ENCODE measurements at regions not wholly inside any gene's neighbourhood (a gene's known extent, or its start where the extent isn't known, plus 50 kb on each side); places are given as distances from the start of the nearest gene placed in this dataset.
A peak's percentile ranks its signal among the peaks of the same experiment; 100 is the strongest.

- DNase-seq, result no peak
These were observed 763.1 kb downstream of the USP25 start for GRCh38 chr21:16492892-16493291.

DNA sequence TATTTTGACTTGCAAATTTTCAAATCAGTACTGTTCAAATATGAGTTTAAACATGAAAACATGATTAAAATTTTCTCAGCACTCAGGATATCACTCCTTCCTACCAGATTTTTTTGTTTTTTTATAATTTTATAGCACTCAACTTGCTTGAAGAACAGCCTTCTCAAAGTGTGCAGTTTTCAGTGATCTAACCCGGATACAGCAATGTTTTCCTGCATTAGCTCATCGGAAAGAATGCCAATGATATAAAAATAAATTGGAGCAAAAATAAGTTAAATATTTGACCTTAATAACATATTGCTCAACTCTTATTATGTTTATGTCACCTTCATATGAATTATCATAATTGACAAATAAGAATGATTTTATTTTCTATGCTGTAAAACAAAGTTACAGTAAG, 766.8 kb downstream of the USP25 start:
- no peak for DNase-seq

DNA sequence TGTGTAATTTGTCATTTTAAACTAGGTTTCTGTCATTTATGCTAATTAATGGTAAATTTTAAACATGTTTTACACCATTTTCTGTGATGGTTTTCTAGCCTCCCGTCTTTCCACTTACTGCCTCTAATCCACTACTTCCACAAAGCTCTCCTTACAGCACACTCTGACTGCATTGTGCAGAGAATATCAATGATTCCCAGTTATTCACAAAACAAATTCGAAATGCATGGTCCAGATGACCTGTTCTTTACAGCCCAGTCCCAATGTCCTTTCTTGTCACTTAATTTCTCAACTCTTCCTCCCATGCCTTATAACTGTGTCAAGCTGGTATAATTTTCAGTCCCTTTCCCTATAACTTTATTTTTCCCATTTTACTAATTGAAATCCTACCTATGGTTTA, 770.5 kb downstream of the USP25 start:
- no peak for DNase-seq

- DNase-seq, result no peak
These were observed 772.5 kb downstream of the USP25 start for GRCh38 chr21:16502273-16502672.

GRCh38 chr21:16502897-16503296, 773.1 kb downstream of the USP25 start:
- DNase-seq, result no peak

DNA sequence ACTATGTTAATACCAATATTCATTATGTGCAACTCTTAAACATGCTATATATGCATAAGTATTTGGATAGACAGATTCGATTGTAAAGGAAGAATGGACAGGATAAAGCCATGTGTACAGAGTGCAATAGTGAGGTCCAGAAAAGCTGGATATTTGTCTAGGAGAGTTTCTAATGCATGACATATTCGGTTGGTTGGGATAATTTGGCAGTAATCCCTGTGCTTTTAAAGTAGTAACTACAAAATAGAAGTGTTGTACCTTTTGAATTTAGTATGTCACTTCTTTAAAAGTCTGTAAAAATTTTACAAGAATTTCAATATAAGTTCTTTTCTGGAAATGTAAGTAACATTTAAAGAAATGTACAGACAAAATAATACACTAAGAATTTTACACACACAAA, 774.5 kb downstream of the USP25 start:
- DNase-seq, result no peak

- DNase-seq, result no peak
These were observed 775.0 kb downstream of the USP25 start for GRCh38 chr21:16504766-16505165.

DNA sequence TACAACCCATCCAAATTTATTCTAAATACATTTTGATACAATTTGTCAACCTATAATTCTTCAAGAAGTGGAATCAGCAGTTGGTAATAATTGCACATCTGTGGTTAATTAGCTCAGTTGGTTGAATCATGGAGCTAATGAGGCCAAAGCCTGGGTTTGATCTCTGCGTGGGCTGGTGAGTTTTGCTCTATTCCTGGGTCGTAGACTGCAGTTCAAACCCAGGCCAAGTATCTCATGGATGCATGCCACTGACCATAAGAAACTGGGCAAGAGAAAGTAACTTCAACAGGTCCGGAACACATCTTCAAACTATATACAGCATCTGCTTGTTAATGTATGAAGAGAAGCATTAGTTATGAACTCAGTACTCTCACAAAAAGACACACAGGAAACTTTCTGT, 779.7 kb downstream of the USP25 start:
- DNase-seq, result no peak

DNA sequence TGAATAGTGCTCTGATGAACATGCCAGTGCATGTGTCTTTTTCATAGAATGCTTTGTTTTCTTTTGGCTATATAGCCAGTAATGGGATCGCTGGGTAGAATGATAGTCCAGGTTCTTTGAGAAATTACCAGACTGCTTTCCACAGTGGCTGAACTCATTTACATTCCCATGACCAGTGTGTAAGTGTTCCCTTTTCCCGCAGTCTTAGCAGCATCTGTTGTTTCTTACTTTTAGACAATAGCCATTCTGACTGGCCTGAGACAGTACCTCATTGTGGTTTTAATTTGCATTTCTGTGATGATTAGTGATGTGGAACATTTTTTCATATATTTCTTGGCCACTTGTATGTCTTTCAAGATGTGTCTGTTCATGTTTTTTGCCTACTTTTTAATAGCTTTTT, 784.5 kb downstream of the USP25 start:
- no peak for DNase-seq

DNA sequence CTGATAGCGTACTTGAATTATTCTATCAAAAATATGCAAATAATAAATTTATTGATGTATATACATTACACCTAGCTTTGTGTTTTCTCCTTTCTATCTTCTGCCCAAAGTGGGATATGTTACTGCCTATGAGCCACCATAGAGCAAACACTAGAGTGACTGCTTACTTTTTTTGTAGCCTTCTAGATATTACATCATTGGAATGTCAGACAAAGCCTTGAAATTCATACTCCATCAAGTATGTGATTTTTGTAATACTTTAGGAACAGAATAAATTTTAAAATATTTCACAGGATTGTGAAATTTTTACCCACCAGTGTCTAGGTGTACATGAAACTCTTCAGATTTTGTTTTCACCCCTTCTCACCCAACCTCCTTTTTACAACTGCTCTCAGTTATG, 787.6 kb downstream of the USP25 start:
- DNase-seq, result no peak

GRCh38 chr21:16519036-16519435, 789.3 kb downstream of the USP25 start:
- DNase-seq, result no peak

DNA sequence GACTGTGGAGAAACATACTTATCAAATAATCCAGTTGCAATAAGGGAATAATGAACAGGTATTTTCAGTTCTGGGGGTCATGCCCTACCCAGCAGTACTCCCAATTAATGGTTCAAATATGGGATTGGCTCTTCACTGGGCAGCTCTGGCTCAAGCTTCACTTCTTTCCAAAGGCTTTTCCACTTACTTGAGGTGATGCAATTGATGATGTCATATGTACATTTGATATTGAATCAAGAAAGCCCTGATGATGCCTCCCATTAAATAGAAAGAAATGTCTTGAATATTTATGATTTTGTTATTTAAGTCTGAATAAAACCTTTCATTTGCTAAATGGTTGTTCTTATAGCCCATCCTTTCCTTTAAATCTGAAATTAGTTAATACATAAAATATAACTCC, 789.9 kb downstream of the USP25 start:
- DNase-seq, result no peak

GRCh38 chr21:16522548-16522947, 792.8 kb downstream of the USP25 start:
- DNase-seq, result no peak

DNA sequence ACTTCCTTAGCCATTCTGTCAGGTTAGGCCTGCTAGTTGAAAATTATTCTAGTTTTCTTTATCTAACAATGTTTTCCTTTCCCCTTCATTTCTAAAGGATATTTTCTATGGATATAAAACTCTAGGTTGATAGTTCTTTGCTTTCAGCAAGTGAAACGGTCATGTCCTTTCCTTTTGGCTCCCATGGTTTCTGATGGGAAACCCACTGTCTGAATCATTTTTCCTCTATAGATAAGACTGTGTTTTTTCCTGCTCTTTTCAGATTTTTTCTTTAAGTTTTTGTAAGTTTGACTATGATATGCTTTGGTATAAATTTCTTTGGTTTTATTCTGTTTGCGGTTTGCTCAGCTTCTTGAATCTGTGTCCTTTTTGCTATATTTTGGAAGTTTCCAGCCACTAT, 800.9 kb downstream of the USP25 start:
- DNase-seq, result no peak

GRCh38 chr21:16532840-16533239, 803.1 kb downstream of the USP25 start:
- DNase-seq, result no peak

- peak; percentile 55 for DNase-seq
These were observed 804.1 kb downstream of the USP25 start for GRCh38 chr21:16533692-16534407.

GRCh38 chr21:16534408-16535101, 804.8 kb downstream of the USP25 start:
- DNase-seq, result peak; percentile 92

- peak; percentile 88 for DNase-seq
These were observed 805.3 kb downstream of the USP25 start for GRCh38 chr21:16535102-16535422.

- no peak for DNase-seq
These were observed 805.8 kb downstream of the USP25 start for GRCh38 chr21:16535626-16536025.

DNA sequence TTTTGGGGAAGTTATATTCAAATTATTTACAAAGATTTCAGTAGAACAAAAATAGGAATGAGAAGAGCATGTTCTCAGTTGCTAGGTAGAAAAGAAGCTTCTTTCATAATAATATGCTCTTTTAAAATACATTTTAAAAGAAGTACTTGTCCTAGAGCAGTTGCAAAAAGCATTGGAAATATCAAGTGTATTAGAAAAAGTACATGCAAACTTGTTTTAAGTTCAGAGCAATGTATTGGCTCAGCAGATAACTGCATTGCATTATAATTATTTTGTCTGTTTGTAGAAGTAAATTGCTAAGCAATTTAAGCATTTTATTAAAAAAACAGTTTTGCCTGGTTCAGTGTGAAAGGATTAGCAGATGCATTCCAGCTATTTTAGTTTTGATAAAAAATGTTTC, 806.4 kb downstream of the USP25 start:
- no peak for DNase-seq

DNA sequence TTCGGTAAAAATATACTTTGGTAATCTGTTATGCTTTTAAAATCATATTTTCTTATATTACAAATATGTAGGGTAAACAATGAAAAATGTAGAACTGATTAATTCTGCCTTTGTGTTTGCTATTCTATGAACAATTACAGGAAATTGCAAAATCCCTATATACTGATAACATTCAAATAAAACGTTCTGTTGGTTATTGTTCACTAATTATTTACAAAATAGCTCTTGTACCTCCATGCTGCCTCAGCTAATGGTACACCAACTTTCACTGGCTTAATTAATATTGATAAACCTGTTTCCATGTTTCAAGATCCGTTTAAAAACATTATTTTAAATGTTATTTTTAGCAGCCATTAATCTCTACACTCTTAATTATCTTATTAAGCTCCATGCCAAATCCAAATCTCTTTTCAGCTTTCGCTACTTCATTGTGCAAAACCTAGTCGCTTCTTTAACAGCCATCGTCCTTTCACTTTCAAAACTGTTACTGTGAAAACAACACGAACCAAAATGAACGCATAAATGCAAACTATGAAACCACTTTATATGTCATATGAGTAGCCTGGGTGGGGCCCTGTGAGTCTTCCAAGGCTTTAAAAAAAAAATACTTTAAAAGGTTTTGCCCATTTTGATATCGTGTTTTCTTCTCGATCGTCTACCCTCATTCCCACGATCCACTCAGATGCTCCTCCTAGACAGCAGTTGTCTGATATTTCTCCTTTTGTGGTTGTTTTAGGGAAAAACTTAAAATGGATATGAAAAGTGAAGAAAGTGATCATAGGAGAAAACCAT, 807.1 kb downstream of the USP25 start:
- peak; percentile 65 for DNase-seq

GRCh38 chr21:16537501-16537900, 807.7 kb downstream of the USP25 start:
- DNase-seq, result no peak

DNA sequence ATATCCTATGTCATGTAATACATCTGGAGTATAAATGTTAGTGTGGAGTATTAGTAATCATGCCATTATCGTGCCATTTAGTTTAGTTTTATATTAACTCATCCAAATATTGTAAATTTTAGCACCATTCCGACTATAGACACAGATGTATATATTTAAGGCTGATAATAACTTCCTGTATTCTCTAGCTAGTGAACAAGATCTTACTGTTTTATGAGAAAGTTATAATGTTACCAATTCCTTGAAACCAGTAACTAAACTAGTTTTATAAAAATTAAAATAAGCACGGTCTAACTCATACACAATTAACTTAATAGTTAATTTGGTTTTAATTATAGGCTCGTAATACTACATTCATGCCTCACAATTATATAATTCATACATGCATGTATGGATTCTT, 808.6 kb downstream of the USP25 start:
- DNase-seq, result no peak
